Epithelial cell of esophagus (primary cell): ENCODE measurements at regions not wholly inside any gene's neighbourhood (a gene's known extent, or its start where the extent isn't known, plus 50 kb on each side); places are given as distances from the start of the nearest gene placed in this dataset.

Experiments
- DNase-seq: peaks from one replicate; pipeline ENCODE4 v3.0.0; 2010; ENCODE audit warnings: low read depth
- H3K4me3 ChIP-seq: 2 replicates; pipeline ENCODE4 v1.5.1; 2011; ENCODE audit warnings: mild to moderate bottlenecking, low read length, control low read depth
- CTCF ChIP-seq: IDR thresholded peaks from 2 replicates; pipeline ENCODE4 v1.5.1; 2011; ENCODE audit warnings: low read depth, mild to moderate bottlenecking, low read length, control low read depth, inconsistent platforms; ENCODE audit not compliant: insufficient read depth; ENCODE audit errors: missing control alignments

- no peak for DNase-seq
- no peak overlapping the region for H3K4me3 ChIP-seq
- TF ChIP-seq CTCF: no peak
Measured at GRCh38 chr2:176834226-176834625, 378.4 kb upstream of the HNRNPA3 start.

GRCh38 chr2:176843208-176843607, 369.4 kb upstream of the HNRNPA3 start:
- no peak for TF ChIP-seq CTCF
- DNase-seq: no peak
- H3K4me3 ChIP-seq: no peak overlapping the region

DNA sequence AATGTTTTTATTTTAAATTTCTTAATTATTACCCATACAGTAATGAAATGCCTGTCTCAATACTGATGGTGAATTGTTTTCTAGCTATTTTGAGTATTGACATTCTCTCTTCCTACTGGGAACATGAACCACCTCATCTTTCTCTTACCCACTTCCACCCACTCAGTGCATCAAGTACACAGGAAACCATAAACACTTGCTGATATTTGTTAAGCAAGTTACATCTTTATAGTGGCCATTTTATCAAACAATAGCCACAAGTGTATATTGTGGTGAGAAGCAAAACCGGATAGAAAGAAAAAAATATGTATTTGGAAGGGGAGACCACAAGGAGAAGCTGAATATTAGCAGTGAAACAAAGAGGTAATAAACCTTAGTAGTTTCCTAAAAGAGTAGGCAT, 368.1 kb upstream of the HNRNPA3 start:
- no peak for TF ChIP-seq CTCF
- H3K4me3 ChIP-seq: no peak overlapping the region
- DNase-seq: no peak

- no peak for TF ChIP-seq CTCF
- no peak overlapping the region for H3K4me3 ChIP-seq
- DNase-seq: no peak
Measured at GRCh38 chr2:176845718-176846117, 366.9 kb upstream of the HNRNPA3 start.

- no peak for DNase-seq
- TF ChIP-seq CTCF: no peak
- H3K4me3 ChIP-seq: no peak overlapping the region
Measured at GRCh38 chr2:176847575-176847974, 365.0 kb upstream of the HNRNPA3 start.

DNA sequence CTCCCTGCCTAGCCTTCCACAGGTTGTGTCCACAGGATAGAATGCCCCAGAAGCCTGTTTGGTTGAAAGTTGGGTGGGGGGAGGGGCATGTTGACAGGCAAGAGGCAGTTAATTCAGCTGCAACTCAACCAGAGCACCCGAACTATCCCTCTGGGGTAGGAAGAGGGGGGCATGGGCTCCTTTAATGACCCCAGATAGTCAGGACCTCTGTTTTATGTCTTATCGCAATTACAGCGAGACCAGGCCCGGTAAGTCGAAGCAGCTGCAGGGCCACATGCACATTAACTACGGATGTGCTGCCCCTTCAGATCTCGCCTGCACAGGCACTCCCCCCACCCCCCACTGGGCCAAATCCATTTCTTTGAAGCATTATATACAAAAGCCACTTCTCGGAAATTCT, 363.8 kb upstream of the HNRNPA3 start:
- no peak overlapping the region for H3K4me3 ChIP-seq
- no peak for TF ChIP-seq CTCF
- DNase-seq: no peak

- TF ChIP-seq CTCF: no peak
Measured at GRCh38 chr2:176851200-176851888, 361.2 kb upstream of the HNRNPA3 start.

More at GRCh38 chr2:176851200-176851888, 361.2 kb upstream of the HNRNPA3 start:
- no peak for DNase-seq
- H3K4me3 ChIP-seq: no peak overlapping the region
